NT2/D1 (cell line): ENCODE measurements at regions not wholly inside any gene's neighbourhood (a gene's known extent, or its start where the extent isn't known, plus 50 kb on each side); places are given as distances from the start of the nearest gene placed in this dataset.

ENCODE experiments used
- SUZ12 ChIP-seq: IDR thresholded peaks from 2 replicates; pipeline ENCODE4 v1.6.1; 2011; ENCODE audit not compliant: insufficient read length, insufficient read depth; ENCODE audit errors: extremely low read depth
- ZNF274 ChIP-seq: IDR thresholded peaks from 2 replicates; pipeline ENCODE4 v1.6.1; 2011; ENCODE audit warnings: mild to moderate bottlenecking, low read depth, low read length

DNA sequence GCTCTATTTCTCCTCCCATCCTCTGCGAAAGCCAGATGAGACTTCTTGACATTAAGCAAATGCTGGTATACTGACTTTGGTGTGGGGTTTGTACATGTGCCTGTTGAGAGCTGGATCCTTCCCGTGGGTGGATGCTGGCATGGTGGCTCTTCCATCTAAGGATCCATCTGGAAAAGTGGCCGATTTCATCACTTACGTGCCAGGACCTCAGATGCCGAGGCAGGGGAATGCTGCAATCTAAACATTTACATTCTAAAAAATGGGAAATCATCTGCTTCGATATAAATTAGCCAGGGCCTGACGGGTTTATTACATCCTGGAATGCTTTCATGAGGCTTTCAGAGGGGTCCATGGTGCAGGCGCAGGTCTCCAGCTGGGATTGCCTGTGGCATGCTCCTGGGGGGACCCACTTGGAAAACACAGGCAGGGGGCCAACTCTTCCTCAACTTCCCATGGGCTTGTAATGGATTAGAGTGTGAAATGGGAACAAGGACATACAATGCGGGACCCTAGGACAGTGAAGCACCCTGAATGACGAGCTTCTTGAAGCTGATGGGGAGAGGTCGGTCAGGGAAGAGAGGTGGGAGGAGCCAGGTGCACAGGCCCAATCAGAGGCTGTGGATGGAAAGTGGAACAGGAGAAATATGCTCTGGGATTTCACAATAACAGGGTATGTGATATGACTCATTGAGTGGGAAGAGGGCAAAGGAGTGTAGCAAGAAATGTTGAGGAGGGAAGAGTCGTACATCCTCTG lies 105.5 kb upstream of the PITX1 start:
- TF ChIP-seq SUZ12 (no peak), ZNF274 (no peak)
